Thoracic aorta (tissue), 2 donors: ENCODE measurements at regions not wholly inside any gene's neighbourhood (a gene's known extent, or its start where the extent isn't known, plus 50 kb on each side); places are given as distances from the start of the nearest gene placed in this dataset.

Experiments used
- ATAC-seq: fragments of 150-250 bp; one replicate; pipeline ENCODE4 v1.8.0; 2017; ENCODE audit warnings: low read depth; ENCODE audit not compliant: insufficient number of reproducible peaks, low FRiP score
- DNase-seq: peaks from one replicate; pipeline ENCODE4 v3.0.0-alpha.2; 2020; ENCODE audit warnings: low spot score
- H3K27ac ChIP-seq, 2 donors: fragments of 200-600 bp; sonication (generic); 1 replicate in 1 of 2; 2 replicates in 1 of 2; pipeline ENCODE4 v1.5.1; 2016; ENCODE audit warnings: mild to moderate bottlenecking in 2 of 2, moderate library complexity in 2 of 2
- H3K27me3 ChIP-seq: fragments of 200-600 bp; sonication (generic); replicated peaks from 2 replicates; pipeline ENCODE4 v1.6.0; 2016; ENCODE audit warnings: mild to moderate bottlenecking; ENCODE audit not compliant: insufficient read depth
- H3K36me3 ChIP-seq: fragments of 200-600 bp; sonication (generic); one replicate; pipeline ENCODE4 v1.5.1; 2016
- H3K4me1 ChIP-seq, 2 donors: fragments of 200-600 bp; sonication (generic); 1 replicate in 1 of 2; 2 replicates in 1 of 2; pipeline versions ENCODE4 v1.5.1 to v1.6.0; 2016; ENCODE audit warnings: low read depth in 2 of 2, mild to moderate bottlenecking in 1 of 2; ENCODE audit not compliant: control insufficient read depth in 1 of 2
- H3K4me3 ChIP-seq: fragments of 200-600 bp; sonication (generic); 2 replicates; pipeline ENCODE4 v1.5.1; 2016; ENCODE audit warnings: mild to moderate bottlenecking
- H3K9me3 ChIP-seq: fragments of 200-600 bp; sonication (generic); 2 replicates; pipeline ENCODE4 v1.5.1; 2016
- CTCF ChIP-seq: fragments of 200-600 bp; sonication (generic); IDR thresholded peaks from one replicate; pipeline ENCODE4 v1.5.1; 2019; ENCODE audit warnings: antibody characterized with exemption

- ATAC-seq (no peak), DNase-seq (peak; percentile 47)
Measured at GRCh38 chr2:128466376-128466775, 147.7 kb upstream of the HS6ST1 start.

GRCh38 chr2:128466776-128467175 is 148.1 kb upstream of the HS6ST1 start:
- ATAC-seq (no peak), DNase-seq (no peak)
- Histone ChIP-seq H3K4me3 (no peak overlapping the region), H3K36me3 (no peaks in the 10 kb centered on the region), H3K4me1 (peaks cover 7 to 13% of the 10 kb centered on the region in 2 donors), H3K9me3 (peaks cover 13% of the 10 kb centered on the region), H3K27ac (peak overlapping the region in 1 of 2 donors; percentile 30), H3K27me3 (no peaks in the 10 kb centered on the region)
- no peak for TF ChIP-seq CTCF

More at GRCh38 chr2:128466376-128466775, 147.7 kb upstream of the HS6ST1 start:
- Histone ChIP-seq H3K27me3 (no peaks in the 10 kb centered on the region), H3K27ac (peak overlapping the region in 1 of 2 donors; percentile 30), H3K36me3 (no peaks in the 10 kb centered on the region), H3K4me1 (peaks cover 7 to 13% of the 10 kb centered on the region in 2 donors), H3K9me3 (peaks cover 13% of the 10 kb centered on the region), H3K4me3 (no peak overlapping the region)
- no peak for TF ChIP-seq CTCF

- Histone ChIP-seq H3K4me1 (peaks cover 7 to 13% of the 10 kb centered on the region in 2 donors), H3K27ac (no peak overlapping the region), H3K36me3 (no peaks in the 10 kb centered on the region), H3K9me3 (peaks cover 13% of the 10 kb centered on the region), H3K27me3 (no peaks in the 10 kb centered on the region), H3K4me3 (no peak overlapping the region)
- ATAC-seq (no peak), DNase-seq (no peak)
- TF ChIP-seq CTCF = no peak
Measured at GRCh38 chr2:128467321-128467969, 148.8 kb upstream of the HS6ST1 start.

- H3K4me1 ChIP-seq = peaks cover 7 to 16% of the 10 kb centered on the region in 2 donors
- no peaks in the 10 kb centered on the region for H3K36me3 ChIP-seq
- no peak overlapping the region for H3K27ac ChIP-seq
- H3K4me3 ChIP-seq = no peak overlapping the region
- peaks cover 13% of the 10 kb centered on the region for H3K9me3 ChIP-seq
- H3K27me3 ChIP-seq = no peaks in the 10 kb centered on the region
- DNase-seq = no peak
- ATAC-seq = no peak
- TF ChIP-seq CTCF = no peak
Measured at GRCh38 chr2:128468186-128468920, 149.7 kb upstream of the HS6ST1 start.

GRCh38 chr2:128469203-128469602 is 150.5 kb upstream of the HS6ST1 start:
- Histone ChIP-seq H3K9me3 (peaks cover 13% of the 10 kb centered on the region), H3K27ac (no peak overlapping the region), H3K36me3 (no peaks in the 10 kb centered on the region), H3K4me3 (no peak overlapping the region), H3K27me3 (no peaks in the 10 kb centered on the region), H3K4me1 (peaks cover 7 to 24% of the 10 kb centered on the region in 2 donors)
- peak; percentile 19 for TF ChIP-seq CTCF
- ATAC-seq (no peak), DNase-seq (no peak)
